Fibroblast of skin of right biceps (primary cell): ENCODE measurements at regions not wholly inside any gene's neighbourhood (a gene's known extent, or its start where the extent isn't known, plus 50 kb on each side); places are given as distances from the start of the nearest gene placed in this dataset.
A peak's percentile ranks its signal among the peaks of the same experiment; 100 is the strongest.

Experiments
- DNase-seq: peaks from one replicate; pipeline ENCODE4 v3.0.0-alpha.2; 2013

GRCh38 chr2:76314271-76315020 lies 603.7 kb upstream of the GCFC2 start:
- no peak for DNase-seq

- no peak for DNase-seq
Observed at GRCh38 chr2:76312236-76312635, 601.5 kb upstream of the GCFC2 start.

- no peak for DNase-seq
Observed at GRCh38 chr2:76311728-76312127, 601.0 kb upstream of the GCFC2 start.

GRCh38 chr2:76310894-76311633 lies 600.3 kb upstream of the GCFC2 start:
- DNase-seq, result no peak

- DNase-seq, result no peak
Observed at GRCh38 chr2:76307495-76307894, 596.8 kb upstream of the GCFC2 start.

GRCh38 chr2:76298041-76298440 lies 587.3 kb upstream of the GCFC2 start:
- DNase-seq, result no peak

- no peak for DNase-seq
Observed at GRCh38 chr2:76296438-76296837, 585.7 kb upstream of the GCFC2 start.

GRCh38 chr2:76295762-76296161 lies 585.0 kb upstream of the GCFC2 start:
- no peak for DNase-seq

- DNase-seq, result no peak
Observed at GRCh38 chr2:76288598-76288997, 577.9 kb upstream of the GCFC2 start.

- DNase-seq, result no peak
Observed at GRCh38 chr2:76288146-76288545, 577.4 kb upstream of the GCFC2 start.

GRCh38 chr2:76283350-76283749 lies 572.6 kb upstream of the GCFC2 start:
- DNase-seq, result no peak

- DNase-seq, result no peak
Observed at GRCh38 chr2:76281156-76281841, 570.6 kb upstream of the GCFC2 start.

GRCh38 chr2:76280686-76281085 lies 570.0 kb upstream of the GCFC2 start:
- no peak for DNase-seq

- DNase-seq, result no peak
Observed at GRCh38 chr2:76279142-76279541, 568.4 kb upstream of the GCFC2 start.

GRCh38 chr2:76275788-76276187 lies 565.1 kb upstream of the GCFC2 start:
- DNase-seq, result no peak

GRCh38 chr2:76274676-76275075 lies 564.0 kb upstream of the GCFC2 start:
- DNase-seq, result no peak

- DNase-seq, result no peak
Observed at GRCh38 chr2:76274160-76274559, 563.4 kb upstream of the GCFC2 start.

GRCh38 chr2:76270096-76270710 lies 559.5 kb upstream of the GCFC2 start:
- no peak for DNase-seq

- peak; percentile 44 for DNase-seq
Observed at GRCh38 chr2:76268902-76269620, 558.3 kb upstream of the GCFC2 start.

GRCh38 chr2:76268484-76268883 lies 557.8 kb upstream of the GCFC2 start:
- no peak for DNase-seq

- no peak for DNase-seq
Observed at GRCh38 chr2:76257802-76258201, 547.1 kb upstream of the GCFC2 start.

GRCh38 chr2:76256458-76257088 lies 545.9 kb upstream of the GCFC2 start:
- DNase-seq, result no peak
